ENCODE measurements at regions not wholly inside any gene's neighbourhood (a gene's known extent, or its start where the extent isn't known, plus 50 kb on each side); places are given as distances from the start of the nearest gene placed in this dataset.

DNA sequence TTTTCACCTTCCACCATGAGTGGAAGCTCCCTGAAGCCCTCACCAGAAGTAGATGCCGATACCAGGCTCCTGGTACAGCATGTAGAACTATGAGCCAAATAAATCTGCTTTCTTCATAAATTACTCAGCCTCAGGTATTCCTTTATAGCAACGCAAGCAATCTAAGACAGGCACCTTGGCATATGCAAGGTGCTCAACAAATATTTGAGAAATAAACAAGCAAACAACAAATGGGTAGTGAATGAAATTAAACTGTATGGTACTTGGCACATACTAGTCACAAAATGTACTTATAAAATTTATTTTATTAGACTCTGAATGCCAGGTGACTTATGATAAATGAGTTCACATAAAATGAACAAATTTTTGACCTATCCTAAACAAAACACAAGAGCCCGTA is 220.3 kb downstream of the MAFB start:
- POLR2A ChIA-PET: no interaction called here
- no peak for TF ChIP-seq CTCF (IDR thresholded peaks at IDR 0.05; ENCODE audit: low read depth, low read length)

GRCh38 chr20:40467703-40468411 is 221.2 kb downstream of the MAFB start:
- POLR2A ChIA-PET: no interaction called here
- no peak overlapping the region for H3K27ac ChIP-seq (ENCODE audit: low read depth, low read length)
- peaks cover 3% of the 10 kb centered on the region for H3K27me3 ChIP-seq (ENCODE audit: control insufficient read depth, insufficient read depth, low read length)
- TF ChIP-seq CTCF (IDR thresholded peaks at IDR 0.05; ENCODE audit: low read depth, low read length): no peak
- no peak for DNase-seq (ENCODE audit: low read depth, low spot score)
- CTCF ChIA-PET: no interaction called here
- no peak overlapping the region for H3K4me3 ChIP-seq (ENCODE audit: low read depth, low read length)
- no peaks in the 10 kb centered on the region; the same call in 1 of the 2 replicates for H3K9me3 ChIP-seq (ENCODE audit: control insufficient read depth, insufficient read depth, low read length)

More for the DNA sequence above, 220.3 kb downstream of the MAFB start:
- peaks cover 3% of the 10 kb centered on the region for H3K27me3 ChIP-seq (ENCODE audit: control insufficient read depth, insufficient read depth, low read length)
- CTCF ChIA-PET: no interaction called here
- H3K9me3 ChIP-seq (ENCODE audit: control insufficient read depth, insufficient read depth, low read length): no peaks in the 10 kb centered on the region
- no peak overlapping the region for H3K4me3 ChIP-seq (ENCODE audit: low read depth, low read length)
- H3K27ac ChIP-seq (ENCODE audit: low read depth, low read length): no peak overlapping the region
- no peak for DNase-seq (ENCODE audit: low read depth, low spot score)

GRCh38 chr20:40467067-40467466 is 222.0 kb downstream of the MAFB start:
- TF ChIP-seq CTCF (IDR thresholded peaks at IDR 0.05; ENCODE audit: low read depth, low read length): no peak
- no peaks in the 10 kb centered on the region; the same call in 1 of the 2 replicates for H3K9me3 ChIP-seq (ENCODE audit: control insufficient read depth, insufficient read depth, low read length)
- H3K27me3 ChIP-seq (ENCODE audit: control insufficient read depth, insufficient read depth, low read length): peaks cover 3% of the 10 kb centered on the region
- H3K4me3 ChIP-seq (ENCODE audit: low read depth, low read length): no peak overlapping the region
- ChIA-PET CTCF (no interaction called here), POLR2A (no interaction called here)
- no peak overlapping the region for H3K27ac ChIP-seq (ENCODE audit: low read depth, low read length)
- DNase-seq (ENCODE audit: low read depth, low spot score): no peak

GRCh38 chr20:40464731-40465208 is 224.3 kb downstream of the MAFB start:
- CTCF ChIA-PET: no interaction called here
- POLR2A ChIA-PET: no interaction called here

More at GRCh38 chr20:40464731-40465208, 224.3 kb downstream of the MAFB start:
- DNase-seq (ENCODE audit: low read depth, low spot score): no peak
- no peak for TF ChIP-seq CTCF (IDR thresholded peaks at IDR 0.05; ENCODE audit: low read depth, low read length)
- H3K9me3 ChIP-seq (ENCODE audit: control insufficient read depth, insufficient read depth, low read length): no peaks in the 10 kb centered on the region; the same call in 1 of the 2 replicates
- H3K4me3 ChIP-seq (ENCODE audit: low read depth, low read length): no peak overlapping the region
- H3K27me3 ChIP-seq (ENCODE audit: control insufficient read depth, insufficient read depth, low read length): peaks cover 3% of the 10 kb centered on the region
- no peak overlapping the region for H3K27ac ChIP-seq (ENCODE audit: low read depth, low read length)

Measured in AG04450 (cell line).